Skeletal muscle tissue (tissue), 4 donors: ENCODE measurements at regions not wholly inside any gene's neighbourhood (a gene's known extent, or its start where the extent isn't known, plus 50 kb on each side); places are given as distances from the start of the nearest gene placed in this dataset. TPM values are rescaled to one million over a fixed set of nuclear protein-coding genes. Genes with fewer than 3 reads are reported as not detected.
"Not testable (repeated sequence)": the region's sequence is repeated elsewhere in the genome, so short reads cannot be mapped to it uniquely, and the experiment has no call there.

Source experiments
- H3K27ac ChIP-seq: one replicate; pipeline ENCODE4 v1.7.0; 2013; ENCODE audit warnings: mild to moderate bottlenecking, low read depth, low read length, inconsistent platforms
- H3K27me3 ChIP-seq, 3 donors: one replicate each; pipeline ENCODE4 v1.7.0; 2013; ENCODE audit warnings: low read length in 3 of 3; ENCODE audit not compliant: control insufficient read depth in 3 of 3, insufficient read depth in 3 of 3
- H3K36me3 ChIP-seq, 3 donors: one replicate each; pipeline ENCODE4 v1.7.0; 2013; ENCODE audit warnings: low read length in 3 of 3; ENCODE audit not compliant: control insufficient read depth in 3 of 3, insufficient read depth in 3 of 3
- H3K4me1 ChIP-seq, 3 donors: one replicate each; pipeline ENCODE4 v1.7.0; 2013; ENCODE audit warnings: low read length in 3 of 3, mild to moderate bottlenecking in 3 of 3; ENCODE audit not compliant: control insufficient read depth in 3 of 3, insufficient read depth in 3 of 3
- H3K4me3 ChIP-seq, 3 donors: one replicate each; pipeline ENCODE4 v1.7.0; 2013; ENCODE audit warnings: low read length in 3 of 3
- H3K9ac ChIP-seq, 3 donors: one replicate each; pipeline ENCODE4 v1.7.0; 2013; ENCODE audit warnings: low read length in 3 of 3, mild to moderate bottlenecking in 3 of 3, moderate library complexity in 2 of 3, low read depth in 1 of 3
- H3K9me3 ChIP-seq, 3 donors: one replicate each; pipeline ENCODE4 v1.7.0; 2013; ENCODE audit warnings: low read length in 3 of 3; ENCODE audit not compliant: control insufficient read depth in 3 of 3
- small RNA-seq: library from RNA; depleted of rRNA; stranded (forward); fragments of <200 nt; gene quantifications from one replicate; pipeline ENCODE3, GENCODE V24; 2014
- donor health status: Osteomylitis.

DNA sequence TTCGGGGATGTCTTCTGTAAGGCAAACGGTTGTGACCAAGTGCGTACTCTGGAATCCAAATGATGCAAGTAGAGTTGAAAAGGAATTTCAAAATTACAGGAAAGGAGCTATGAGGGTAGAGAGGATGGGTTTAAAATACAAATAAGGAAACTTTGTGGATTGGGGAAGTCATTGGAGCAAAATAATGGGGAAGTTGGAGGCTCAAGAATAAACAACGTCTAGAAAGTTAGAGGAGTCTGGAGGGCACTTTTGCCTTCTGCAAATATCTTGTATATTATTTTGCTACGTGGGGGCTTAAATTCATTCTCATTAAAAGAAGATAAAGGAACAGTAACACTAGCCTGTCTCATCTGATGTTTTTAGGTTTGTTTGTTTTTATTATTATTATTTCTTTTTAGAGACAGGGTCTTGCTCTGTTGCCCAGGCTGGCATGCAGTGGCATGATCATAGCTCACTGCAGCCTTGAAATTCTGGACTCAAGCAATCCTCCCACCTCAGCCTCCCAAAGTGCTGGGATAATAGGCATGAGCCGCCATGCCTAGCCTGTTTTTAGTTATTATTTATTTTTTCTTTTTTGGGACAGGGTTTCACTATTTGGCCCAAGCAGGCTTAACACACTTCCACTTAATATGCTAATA lies 55.0 kb upstream of the TNFAIP3 start:
- Histone ChIP-seq H3K4me3 (no peak overlapping the region), H3K27me3 (no peaks in the 10 kb centered on the region), H3K27ac (peak overlapping the region; percentile 28), H3K9me3 (no peaks in the 10 kb centered on the region), H3K9ac (no peak overlapping the region), H3K36me3 (no peaks in the 10 kb centered on the region), H3K4me1 (peaks cover 5 to 6% (median 5%) of the 10 kb centered on the region in 3 donors)

DNA sequence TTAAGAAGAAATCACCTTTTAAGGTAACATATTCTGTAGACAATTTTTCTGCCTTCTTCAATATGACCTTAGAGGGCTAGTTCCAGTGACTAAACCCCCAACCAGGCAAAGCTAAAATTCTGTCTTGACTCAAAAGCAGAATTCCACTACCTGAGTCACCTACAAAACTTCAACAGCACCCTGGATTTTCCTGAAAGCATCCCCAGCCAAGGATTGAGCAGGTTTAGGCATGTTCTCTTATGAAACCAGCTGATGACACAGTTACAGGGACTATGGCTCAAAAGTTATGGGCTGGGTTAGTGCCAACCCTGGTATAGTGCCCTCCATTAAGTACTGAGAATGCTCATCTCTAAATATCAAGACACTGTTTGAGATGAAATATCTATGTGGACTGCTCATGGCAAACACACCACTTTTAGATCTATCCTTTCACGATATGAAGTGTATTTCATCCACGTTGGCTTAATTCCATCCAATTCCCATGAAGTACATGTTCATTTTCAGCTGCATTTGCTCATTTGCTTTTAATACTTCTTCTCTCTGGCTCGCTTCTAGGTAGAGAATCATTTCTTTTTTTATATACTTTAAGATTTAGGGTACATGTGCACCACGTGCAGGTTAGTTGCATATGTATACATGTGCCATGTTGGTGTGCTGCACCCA lies 53.6 kb upstream of the TNFAIP3 start:
- Histone ChIP-seq H3K4me1 (peaks cover 5 to 6% (median 5%) of the 10 kb centered on the region in 3 donors), H3K9me3 (no peaks in the 10 kb centered on the region), H3K9ac (no peak overlapping the region), H3K27ac (no peak overlapping the region), H3K36me3 (no peaks in the 10 kb centered on the region), H3K4me3 (no peak overlapping the region), H3K27me3 (no peaks in the 10 kb centered on the region)

DNA sequence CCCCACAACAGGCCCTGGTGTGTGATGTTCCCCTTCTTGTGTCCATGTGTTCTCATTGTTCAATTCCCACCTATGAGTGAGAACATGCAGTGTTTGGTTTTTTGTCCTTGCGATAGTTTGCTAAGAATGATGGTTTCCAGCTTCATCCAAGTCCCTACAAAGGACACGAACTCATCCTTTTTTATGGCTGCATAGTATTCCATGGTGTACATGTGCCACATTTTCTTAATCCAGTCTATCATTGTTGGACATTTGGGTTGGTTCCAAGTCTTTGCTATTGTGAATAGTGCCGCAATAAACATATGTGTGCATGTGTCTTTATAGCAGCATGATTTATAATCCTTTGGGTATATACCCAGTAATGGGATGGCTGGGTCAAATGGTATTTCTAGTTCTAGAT lies 53.0 kb upstream of the TNFAIP3 start:
- not testable (repeated sequence) for H3K27me3 ChIP-seq, H3K4me3 ChIP-seq, H3K36me3 ChIP-seq, H3K9ac ChIP-seq, H3K4me1 ChIP-seq, H3K9me3 ChIP-seq, H3K27ac ChIP-seq

DNA sequence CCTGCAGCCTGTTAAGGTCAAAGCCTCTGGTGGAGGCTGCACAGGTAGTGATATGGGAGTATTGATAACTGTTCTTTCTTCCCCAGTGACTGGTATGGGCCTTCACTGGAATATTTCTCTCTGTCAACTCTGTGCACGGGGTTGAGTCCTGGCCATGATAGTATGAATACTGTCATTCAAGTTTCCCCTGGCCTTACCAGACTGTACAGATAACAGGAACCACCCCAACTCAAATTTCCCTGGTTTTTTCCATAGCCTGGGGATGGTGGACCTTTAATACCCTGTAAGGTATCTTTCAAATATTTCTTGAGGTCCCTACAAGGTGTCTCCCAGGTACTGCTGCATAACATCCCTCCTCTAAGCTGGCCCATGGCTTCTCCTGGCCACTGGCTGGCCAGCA lies 51.4 kb upstream of the TNFAIP3 start:
- no peaks in the 10 kb centered on the region for H3K36me3 ChIP-seq

DNA sequence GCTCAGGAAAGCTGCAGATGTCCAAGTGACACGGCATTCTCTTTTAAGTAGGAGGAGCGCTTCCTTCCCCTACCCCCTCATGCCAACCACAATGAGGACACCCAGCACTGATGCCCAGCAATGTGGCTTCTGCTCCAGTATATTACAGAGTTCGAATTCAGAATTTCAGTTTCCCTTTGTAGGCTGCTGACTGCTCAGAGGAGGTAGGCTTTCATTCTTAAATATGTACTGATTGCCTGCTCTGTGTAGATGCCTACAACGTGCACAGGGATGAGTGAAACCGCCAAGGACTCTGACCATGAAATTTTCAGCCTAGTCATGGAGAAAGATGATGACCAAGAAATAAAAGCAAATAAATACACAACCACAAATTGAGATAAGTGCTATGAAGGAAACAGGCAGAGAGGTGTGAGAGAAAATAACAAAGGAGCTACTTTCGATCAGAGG lies 50.9 kb upstream of the TNFAIP3 start:
- H3K36me3 ChIP-seq, result no peaks in the 10 kb centered on the region
- no peak overlapping the region for H3K4me3 ChIP-seq
- H3K4me1 ChIP-seq, result peaks cover 4 to 5% (median 4%) of the 10 kb centered on the region in 3 donors
- H3K27me3 ChIP-seq, result no peaks in the 10 kb centered on the region
- H3K9me3 ChIP-seq, result no peaks in the 10 kb centered on the region
- H3K27ac ChIP-seq, result no peak overlapping the region
- H3K9ac ChIP-seq, result no peak overlapping the region

More for the DNA sequence above, 51.4 kb upstream of the TNFAIP3 start:
- Histone ChIP-seq H3K4me3 (no peak overlapping the region), H3K27me3 (no peaks in the 10 kb centered on the region), H3K4me1 (peaks cover 5 to 6% (median 5%) of the 10 kb centered on the region in 3 donors), H3K27ac (no peak overlapping the region), H3K9ac (no peak overlapping the region), H3K9me3 (no peaks in the 10 kb centered on the region)

DNA sequence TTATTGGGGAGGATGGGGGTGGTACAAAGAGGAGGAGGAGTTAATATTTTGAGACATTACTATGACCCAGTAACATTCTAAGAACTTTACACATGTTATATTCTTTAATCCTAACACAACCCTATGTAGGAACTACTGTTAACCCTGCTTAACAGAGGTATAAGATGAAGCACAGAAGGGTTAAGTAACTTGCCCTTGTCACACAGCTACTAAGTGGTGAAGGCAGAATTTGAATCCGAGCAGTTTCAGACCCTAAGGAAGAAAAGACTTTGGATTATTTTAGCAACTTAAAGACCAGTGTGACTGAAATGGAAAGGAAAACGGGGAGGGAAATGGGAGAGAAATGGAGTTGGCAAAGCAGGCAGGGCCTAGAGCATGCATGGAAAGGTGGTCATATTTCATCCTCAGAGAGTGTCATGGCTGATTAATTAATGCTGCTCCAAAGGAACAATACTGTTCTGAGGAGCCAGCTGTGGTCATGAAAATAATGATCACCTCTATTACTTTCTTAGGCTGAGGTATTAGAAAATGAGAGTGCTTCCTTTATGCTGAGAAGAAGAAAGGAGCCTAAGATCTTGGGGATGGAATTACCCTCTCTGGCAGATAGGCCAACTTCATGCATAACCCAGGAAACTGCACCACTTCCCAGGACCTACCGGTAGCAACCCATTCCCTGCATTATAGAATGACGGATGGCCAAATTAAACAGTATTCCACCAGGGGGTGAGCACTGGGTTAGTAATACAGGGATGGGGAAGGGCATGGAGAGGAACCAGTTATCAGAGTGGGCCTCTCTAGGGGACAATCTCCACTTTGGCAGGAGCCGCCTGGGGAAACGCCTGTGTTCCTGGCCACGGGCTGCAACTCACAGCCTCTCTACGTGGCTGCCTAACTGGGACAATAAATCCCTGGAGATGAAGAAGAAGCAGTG lies 50.1 kb upstream of the TNFAIP3 start:
- H3K27ac ChIP-seq, result no peak overlapping the region
- no peaks in the 10 kb centered on the region for H3K4me1 ChIP-seq
- no peaks in the 10 kb centered on the region for H3K9me3 ChIP-seq
- no peak overlapping the region for H3K9ac ChIP-seq
- H3K36me3 ChIP-seq, result no peaks in the 10 kb centered on the region
- no peak overlapping the region for H3K4me3 ChIP-seq
- H3K27me3 ChIP-seq, result no peaks in the 10 kb centered on the region

Small RNA genes lying in the stretch of these regions (small RNA-seq; reads per million reads assigned to genes)
- gene RF00019, result not detected
